Epithelial cell of esophagus (primary cell): ENCODE measurements at regions not wholly inside any gene's neighbourhood (a gene's known extent, or its start where the extent isn't known, plus 50 kb on each side); places are given as distances from the start of the nearest gene placed in this dataset.

Experiments used
- DNase-seq: peaks from one replicate; pipeline ENCODE4 v3.0.0; 2010; ENCODE audit warnings: low read depth
- H3K4me3 ChIP-seq: 2 replicates; pipeline ENCODE4 v1.5.1; 2011; ENCODE audit warnings: mild to moderate bottlenecking, low read length, control low read depth
- TF ChIP-seq, protein P1 (sequence below): IDR thresholded peaks from 2 replicates; pipeline ENCODE4 v1.5.1; 2011; ENCODE audit warnings: low read depth, mild to moderate bottlenecking, low read length, control low read depth, inconsistent platforms; ENCODE audit not compliant: insufficient read depth; ENCODE audit errors: missing control alignments

GRCh38 chr4:138870737-138871554 is 144.6 kb upstream of the NOCT start:
- TF ChIP-seq, protein P1, sequence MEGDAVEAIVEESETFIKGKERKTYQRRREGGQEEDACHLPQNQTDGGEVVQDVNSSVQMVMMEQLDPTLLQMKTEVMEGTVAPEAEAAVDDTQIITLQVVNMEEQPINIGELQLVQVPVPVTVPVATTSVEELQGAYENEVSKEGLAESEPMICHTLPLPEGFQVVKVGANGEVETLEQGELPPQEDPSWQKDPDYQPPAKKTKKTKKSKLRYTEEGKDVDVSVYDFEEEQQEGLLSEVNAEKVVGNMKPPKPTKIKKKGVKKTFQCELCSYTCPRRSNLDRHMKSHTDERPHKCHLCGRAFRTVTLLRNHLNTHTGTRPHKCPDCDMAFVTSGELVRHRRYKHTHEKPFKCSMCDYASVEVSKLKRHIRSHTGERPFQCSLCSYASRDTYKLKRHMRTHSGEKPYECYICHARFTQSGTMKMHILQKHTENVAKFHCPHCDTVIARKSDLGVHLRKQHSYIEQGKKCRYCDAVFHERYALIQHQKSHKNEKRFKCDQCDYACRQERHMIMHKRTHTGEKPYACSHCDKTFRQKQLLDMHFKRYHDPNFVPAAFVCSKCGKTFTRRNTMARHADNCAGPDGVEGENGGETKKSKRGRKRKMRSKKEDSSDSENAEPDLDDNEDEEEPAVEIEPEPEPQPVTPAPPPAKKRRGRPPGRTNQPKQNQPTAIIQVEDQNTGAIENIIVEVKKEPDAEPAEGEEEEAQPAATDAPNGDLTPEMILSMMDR, result peak; percentile 91
- DNase-seq, result peak; percentile 72
- no peak overlapping the region for H3K4me3 ChIP-seq

DNA sequence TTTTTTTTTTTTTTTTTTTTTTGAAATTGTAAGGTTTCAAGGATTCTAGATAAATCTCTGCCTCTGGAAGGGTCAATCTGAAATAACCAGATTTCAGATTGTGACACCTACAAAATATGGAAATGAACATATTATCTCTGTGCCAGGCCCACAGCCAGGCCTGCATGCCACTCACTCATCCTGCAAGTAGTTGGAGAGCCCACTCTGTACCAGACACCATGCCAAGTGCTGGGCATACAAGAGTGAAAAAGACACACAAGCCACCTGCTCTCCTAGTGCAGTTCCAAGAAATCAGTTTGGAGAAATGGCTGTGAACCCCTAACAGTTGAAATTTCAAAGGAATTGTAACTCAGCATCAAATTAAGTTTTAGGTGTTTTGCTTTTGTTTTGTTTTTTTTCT is 145.9 kb upstream of the NOCT start:
- DNase-seq, result no peak
- H3K4me3 ChIP-seq, result no peak overlapping the region
- TF ChIP-seq, protein P1, result no peak

DNA sequence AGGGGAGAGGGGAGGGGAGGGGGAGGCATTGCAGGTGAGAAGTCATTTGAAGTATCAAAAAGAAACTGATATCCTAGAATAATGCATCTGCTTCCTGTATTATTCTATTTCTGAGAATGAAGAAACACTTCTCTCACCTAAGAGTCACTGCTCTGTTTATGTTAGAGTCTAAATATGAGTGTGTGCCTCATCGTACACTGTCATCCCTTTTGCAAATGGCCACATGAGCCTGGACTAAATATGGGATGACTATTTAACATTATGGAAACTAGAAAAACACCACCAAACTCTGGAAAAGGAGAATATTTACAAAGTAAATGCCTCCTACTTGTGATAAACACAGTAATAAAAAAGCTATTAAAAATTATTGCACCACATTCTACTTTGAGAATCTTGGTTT is 146.4 kb upstream of the NOCT start:
- H3K4me3 ChIP-seq, result no peak overlapping the region
- TF ChIP-seq, protein P1, result no peak
- DNase-seq, result no peak

- TF ChIP-seq, protein P1, result no peak
These were observed 147.0 kb upstream of the NOCT start for GRCh38 chr4:138868562-138868961.

DNA sequence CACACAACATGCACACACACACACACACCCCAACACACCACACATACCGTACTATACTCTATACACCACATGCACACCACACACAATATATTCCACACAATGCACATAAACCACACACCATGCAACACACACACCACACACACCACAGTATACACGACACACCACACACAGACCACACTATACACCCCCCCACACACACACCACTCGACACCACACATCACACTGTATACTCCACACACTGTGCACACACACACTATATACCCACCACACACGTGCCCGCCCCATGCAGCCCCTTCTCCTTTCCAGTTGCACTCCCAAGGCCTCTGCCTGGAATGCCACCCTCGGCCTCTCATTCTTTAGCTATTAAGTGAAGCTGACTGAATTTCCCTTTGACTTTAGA is 148.2 kb upstream of the NOCT start:
- DNase-seq, result no peak
- H3K4me3 ChIP-seq, result no peak overlapping the region
- TF ChIP-seq, protein P1, result no peak

More at GRCh38 chr4:138868562-138868961, 147.0 kb upstream of the NOCT start:
- no peak overlapping the region for H3K4me3 ChIP-seq
- DNase-seq, result no peak

DNA sequence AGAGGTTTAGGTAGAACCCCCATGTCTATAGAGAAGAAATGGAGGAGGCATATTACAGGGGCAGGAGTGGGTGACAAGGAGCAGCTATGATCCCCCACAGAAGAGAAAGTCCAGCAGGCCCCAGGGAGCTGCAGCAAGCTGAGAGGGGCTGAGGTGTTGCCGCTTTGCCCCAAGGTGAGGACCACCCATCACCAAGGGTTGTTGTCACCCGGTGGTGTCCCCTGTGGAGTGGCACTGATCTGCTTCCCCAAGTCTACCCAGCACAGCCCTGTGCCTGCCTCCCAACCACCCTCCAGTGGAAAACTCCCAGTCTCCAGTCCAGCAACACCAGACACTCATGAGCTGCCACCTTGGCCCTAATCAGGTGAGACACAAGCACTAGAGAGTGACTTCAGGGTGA is 149.3 kb upstream of the NOCT start:
- TF ChIP-seq, protein P1, result no peak
- H3K4me3 ChIP-seq, result no peak overlapping the region
- no peak for DNase-seq

DNA sequence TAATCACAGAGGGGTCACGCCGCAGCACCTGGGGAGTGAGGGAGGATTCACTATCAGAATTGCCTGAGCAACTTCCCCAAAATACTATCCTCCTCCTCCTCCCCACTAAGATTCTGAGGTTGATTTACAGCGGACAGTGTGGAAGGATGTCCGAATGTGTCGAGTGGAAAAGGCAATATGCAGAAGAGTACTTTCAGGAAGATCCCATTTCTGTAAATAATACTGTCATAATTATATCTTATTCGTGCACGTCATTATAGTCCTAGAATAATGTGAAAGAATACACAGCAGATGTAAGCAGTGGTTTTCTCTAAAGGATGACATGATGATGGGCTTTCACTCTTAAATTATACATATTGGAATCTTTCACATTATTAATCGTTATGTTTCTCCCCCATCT is 149.8 kb upstream of the NOCT start:
- no peak for DNase-seq
- TF ChIP-seq, protein P1, result no peak
- no peak overlapping the region for H3K4me3 ChIP-seq
